ENCODE measurements at regions not wholly inside any gene's neighbourhood (a gene's known extent, or its start where the extent isn't known, plus 50 kb on each side); places are given as distances from the start of the nearest gene placed in this dataset.

- Histone ChIP-seq H3K9me2 (ENCODE audit: insufficient read depth) (no peaks in the 10 kb centered on the region), H3K27ac (ENCODE audit: low read depth) (no peak overlapping the region), H3F3A (replicated peaks; ENCODE audit: low read depth) (no peaks in the 10 kb centered on the region), H2AFZ (no peak overlapping the region), H3K4me3 (no peak overlapping the region), H3K79me2 (replicated peaks; ENCODE audit: insufficient read depth) (no peaks in the 10 kb centered on the region), H3K27me3 (ENCODE audit: insufficient read depth) (no peaks in the 10 kb centered on the region), H4K20me1 (replicated peaks; ENCODE audit: insufficient read depth) (no peaks in the 10 kb centered on the region), H3K36me3 (ENCODE audit: insufficient read depth) (no peaks in the 10 kb centered on the region), H3K4me1 (ENCODE audit: insufficient read depth) (peaks cover 4% of the 10 kb centered on the region; the same call in 1 of the 2 replicates), H3K4me2 (no peak overlapping the region)
- no peak for ATAC-seq
- Mint-ChIP-seq H3K36me3 (ENCODE audit: low read depth) (no peaks in the 10 kb centered on the region), H3K9me3 (no peaks in the 10 kb centered on the region), H3K4me1 (peaks cover 5% of the 10 kb centered on the region; the same call in 1 of the 3 replicates), H3K27ac (no peak overlapping the region), H3K27me3 (ENCODE audit: insufficient read depth, low read depth, poor library complexity) (no peaks in the 10 kb centered on the region), H3K4me3 (no peak overlapping the region)
- no peak for DNase-seq (ENCODE audit: low spot score)
- TF ChIP-seq EZH2phosphoT487 (IDR thresholded peaks at IDR 0.05; ENCODE audit: unreplicated experiment) (no peak), ZNF462 (CRISPR knock-in tag; IDR thresholded peaks at IDR 0.05) (no peak), ETS1 (IDR thresholded peaks at IDR 0.05) (no peak), POLR2AphosphoS5 (IDR thresholded peaks at IDR 0.05; ENCODE audit: low read depth) (no peak), STAT1 (IDR thresholded peaks at IDR 0.05; ENCODE audit: unreplicated experiment) (no peak), JUNB (IDR thresholded peaks at IDR 0.05; ENCODE audit: unreplicated experiment) (no peak), NANOG (IDR thresholded peaks at IDR 0.05; ENCODE audit: borderline replicate concordance) (no peak)
These were observed 2291.1 kb upstream of the PCDH20 start for GRCh38 chr13:63706751-63707150.

All from GM23338 (cell line).